ENCODE measurements at regions not wholly inside any gene's neighbourhood (a gene's known extent, or its start where the extent isn't known, plus 50 kb on each side); places are given as distances from the start of the nearest gene placed in this dataset.

- TF ChIP-seq, protein P1, sequence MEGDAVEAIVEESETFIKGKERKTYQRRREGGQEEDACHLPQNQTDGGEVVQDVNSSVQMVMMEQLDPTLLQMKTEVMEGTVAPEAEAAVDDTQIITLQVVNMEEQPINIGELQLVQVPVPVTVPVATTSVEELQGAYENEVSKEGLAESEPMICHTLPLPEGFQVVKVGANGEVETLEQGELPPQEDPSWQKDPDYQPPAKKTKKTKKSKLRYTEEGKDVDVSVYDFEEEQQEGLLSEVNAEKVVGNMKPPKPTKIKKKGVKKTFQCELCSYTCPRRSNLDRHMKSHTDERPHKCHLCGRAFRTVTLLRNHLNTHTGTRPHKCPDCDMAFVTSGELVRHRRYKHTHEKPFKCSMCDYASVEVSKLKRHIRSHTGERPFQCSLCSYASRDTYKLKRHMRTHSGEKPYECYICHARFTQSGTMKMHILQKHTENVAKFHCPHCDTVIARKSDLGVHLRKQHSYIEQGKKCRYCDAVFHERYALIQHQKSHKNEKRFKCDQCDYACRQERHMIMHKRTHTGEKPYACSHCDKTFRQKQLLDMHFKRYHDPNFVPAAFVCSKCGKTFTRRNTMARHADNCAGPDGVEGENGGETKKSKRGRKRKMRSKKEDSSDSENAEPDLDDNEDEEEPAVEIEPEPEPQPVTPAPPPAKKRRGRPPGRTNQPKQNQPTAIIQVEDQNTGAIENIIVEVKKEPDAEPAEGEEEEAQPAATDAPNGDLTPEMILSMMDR (conservative IDR thresholded peaks at IDR 0.05 in 1 of 2, IDR thresholded peaks at IDR 0.05 in 1 of 2; ENCODE audit: extremely low read depth in 1 of 2, insufficient read depth in 1 of 2, low read depth in 1 of 2, low read length in 2 of 2): no peak
- TF ChIP-seq EZH2 (IDR thresholded peaks at IDR 0.05; ENCODE audit: borderline replicate concordance, low read length): no peak
Measured at GRCh38 chr7:26055241-26055640, 96.8 kb upstream of the NFE2L3 start.
